ENCODE measurements at regions not wholly inside any gene's neighbourhood (a gene's known extent, or its start where the extent isn't known, plus 50 kb on each side); places are given as distances from the start of the nearest gene placed in this dataset.

DNA sequence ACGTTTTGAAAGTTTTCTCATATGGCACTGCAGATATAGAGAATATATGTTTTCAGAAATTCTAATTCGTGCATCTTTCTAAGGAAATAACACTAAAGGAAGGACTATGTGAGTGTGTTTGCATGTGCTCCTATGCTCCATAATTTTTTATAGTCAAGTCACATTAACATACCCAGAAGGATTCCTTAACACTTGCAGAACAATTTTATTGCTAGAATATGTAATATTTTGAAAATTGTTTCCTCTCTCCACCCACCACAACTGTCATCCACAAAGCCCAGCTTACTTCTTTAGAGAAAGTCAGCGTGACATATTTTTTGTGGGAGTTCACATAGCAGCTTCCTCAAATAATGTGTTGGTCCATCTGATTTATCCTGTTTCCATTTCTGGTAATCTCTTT, 604.6 kb upstream of the MGAT4C start (continued):
- no peak for TF ChIP-seq SCRT2 (tag by site-specific recombination; IDR thresholded peaks at IDR 0.05)
- no peak for TF ChIP-seq ZNF239 (tag by site-specific recombination; IDR thresholded peaks at IDR 0.05)
- TF ChIP-seq ZNF274 (IDR thresholded peaks at IDR 0.05; ENCODE audit: low read length), result no peak
- TF ChIP-seq ZNF274 (tag by site-specific recombination; IDR thresholded peaks at IDR 0.05; ENCODE audit: borderline replicate concordance), result no peak
- TF ChIP-seq ZNF114 (tag by site-specific recombination; IDR thresholded peaks at IDR 0.05), result no peak
- TF ChIP-seq ZEB2 (tag by site-specific recombination; IDR thresholded peaks at IDR 0.05), result no peak
- TF ChIP-seq ZNF530 (tag by site-specific recombination; IDR thresholded peaks at IDR 0.05; ENCODE audit: low read depth), result no peak
- TF ChIP-seq ZNF792 (tag by site-specific recombination; IDR thresholded peaks at IDR 0.05), result no peak

DNA sequence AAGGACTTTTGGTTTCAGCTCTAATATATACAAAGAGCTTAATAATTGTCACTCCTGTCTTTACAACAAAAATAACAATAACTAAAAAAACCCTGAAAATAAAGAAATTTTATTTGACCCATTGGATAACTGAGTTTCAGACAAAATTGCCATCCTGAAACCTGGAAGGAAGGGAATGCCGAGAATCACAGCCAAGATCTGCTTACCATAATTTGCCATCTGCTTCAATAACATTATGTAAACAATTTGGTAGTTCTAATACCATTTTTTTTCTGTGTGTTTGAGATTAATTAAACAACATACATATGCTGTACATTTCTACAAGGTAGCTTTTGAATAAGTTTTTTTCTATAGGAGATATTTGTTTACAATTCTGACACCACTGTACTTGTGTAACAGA, 596.3 kb upstream of the MGAT4C start:
- CTCF ChIA-PET, result no interaction called here
- no peaks in the 10 kb centered on the region for H3K4me1 ChIP-seq (ENCODE audit: control insufficient read depth, insufficient read depth, low read length)
- TF ChIP-seq, protein P1, sequence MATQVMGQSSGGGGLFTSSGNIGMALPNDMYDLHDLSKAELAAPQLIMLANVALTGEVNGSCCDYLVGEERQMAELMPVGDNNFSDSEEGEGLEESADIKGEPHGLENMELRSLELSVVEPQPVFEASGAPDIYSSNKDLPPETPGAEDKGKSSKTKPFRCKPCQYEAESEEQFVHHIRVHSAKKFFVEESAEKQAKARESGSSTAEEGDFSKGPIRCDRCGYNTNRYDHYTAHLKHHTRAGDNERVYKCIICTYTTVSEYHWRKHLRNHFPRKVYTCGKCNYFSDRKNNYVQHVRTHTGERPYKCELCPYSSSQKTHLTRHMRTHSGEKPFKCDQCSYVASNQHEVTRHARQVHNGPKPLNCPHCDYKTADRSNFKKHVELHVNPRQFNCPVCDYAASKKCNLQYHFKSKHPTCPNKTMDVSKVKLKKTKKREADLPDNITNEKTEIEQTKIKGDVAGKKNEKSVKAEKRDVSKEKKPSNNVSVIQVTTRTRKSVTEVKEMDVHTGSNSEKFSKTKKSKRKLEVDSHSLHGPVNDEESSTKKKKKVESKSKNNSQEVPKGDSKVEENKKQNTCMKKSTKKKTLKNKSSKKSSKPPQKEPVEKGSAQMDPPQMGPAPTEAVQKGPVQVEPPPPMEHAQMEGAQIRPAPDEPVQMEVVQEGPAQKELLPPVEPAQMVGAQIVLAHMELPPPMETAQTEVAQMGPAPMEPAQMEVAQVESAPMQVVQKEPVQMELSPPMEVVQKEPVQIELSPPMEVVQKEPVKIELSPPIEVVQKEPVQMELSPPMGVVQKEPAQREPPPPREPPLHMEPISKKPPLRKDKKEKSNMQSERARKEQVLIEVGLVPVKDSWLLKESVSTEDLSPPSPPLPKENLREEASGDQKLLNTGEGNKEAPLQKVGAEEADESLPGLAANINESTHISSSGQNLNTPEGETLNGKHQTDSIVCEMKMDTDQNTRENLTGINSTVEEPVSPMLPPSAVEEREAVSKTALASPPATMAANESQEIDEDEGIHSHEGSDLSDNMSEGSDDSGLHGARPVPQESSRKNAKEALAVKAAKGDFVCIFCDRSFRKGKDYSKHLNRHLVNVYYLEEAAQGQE (tag by site-specific recombination; IDR thresholded peaks at IDR 0.05), result no peak
- TF ChIP-seq ZNF660 (tag by site-specific recombination; IDR thresholded peaks at IDR 0.05) (no peak), ZNF138 (tag by site-specific recombination; IDR thresholded peaks at IDR 0.05; ENCODE audit: borderline replicate concordance) (no peak), ZNF24 (tag by site-specific recombination; IDR thresholded peaks at IDR 0.05) (no peak), ZNF37A (tag by site-specific recombination; IDR thresholded peaks at IDR 0.05) (no peak), ZNF169 (tag by site-specific recombination; IDR thresholded peaks at IDR 0.05) (no peak)
- TF ChIP-seq, protein P2, sequence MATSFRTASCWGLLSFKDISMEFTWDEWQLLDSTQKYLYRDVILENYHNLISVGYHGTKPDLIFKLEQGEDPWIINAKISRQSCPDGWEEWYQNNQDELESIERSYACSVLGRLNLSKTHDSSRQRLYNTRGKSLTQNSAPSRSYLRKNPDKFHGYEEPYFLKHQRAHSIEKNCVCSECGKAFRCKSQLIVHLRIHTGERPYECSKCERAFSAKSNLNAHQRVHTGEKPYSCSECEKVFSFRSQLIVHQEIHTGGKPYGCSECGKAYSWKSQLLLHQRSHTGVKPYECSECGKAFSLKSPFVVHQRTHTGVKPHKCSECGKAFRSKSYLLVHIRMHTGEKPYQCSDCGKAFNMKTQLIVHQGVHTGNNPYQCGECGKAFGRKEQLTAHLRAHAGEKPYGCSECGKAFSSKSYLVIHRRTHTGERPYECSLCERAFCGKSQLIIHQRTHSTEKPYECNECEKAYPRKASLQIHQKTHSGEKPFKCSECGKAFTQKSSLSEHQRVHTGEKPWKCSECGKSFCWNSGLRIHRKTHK (tag by site-specific recombination; IDR thresholded peaks at IDR 0.05), result no peak
- TF ChIP-seq, protein P3, sequence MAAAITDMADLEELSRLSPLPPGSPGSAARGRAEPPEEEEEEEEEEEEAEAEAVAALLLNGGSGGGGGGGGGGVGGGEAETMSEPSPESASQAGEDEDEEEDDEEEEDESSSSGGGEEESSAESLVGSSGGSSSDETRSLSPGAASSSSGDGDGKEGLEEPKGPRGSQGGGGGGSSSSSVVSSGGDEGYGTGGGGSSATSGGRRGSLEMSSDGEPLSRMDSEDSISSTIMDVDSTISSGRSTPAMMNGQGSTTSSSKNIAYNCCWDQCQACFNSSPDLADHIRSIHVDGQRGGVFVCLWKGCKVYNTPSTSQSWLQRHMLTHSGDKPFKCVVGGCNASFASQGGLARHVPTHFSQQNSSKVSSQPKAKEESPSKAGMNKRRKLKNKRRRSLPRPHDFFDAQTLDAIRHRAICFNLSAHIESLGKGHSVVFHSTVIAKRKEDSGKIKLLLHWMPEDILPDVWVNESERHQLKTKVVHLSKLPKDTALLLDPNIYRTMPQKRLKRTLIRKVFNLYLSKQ (tag by site-specific recombination; IDR thresholded peaks at IDR 0.05; ENCODE audit: borderline replicate concordance), result no peak
- TF ChIP-seq, protein P4, sequence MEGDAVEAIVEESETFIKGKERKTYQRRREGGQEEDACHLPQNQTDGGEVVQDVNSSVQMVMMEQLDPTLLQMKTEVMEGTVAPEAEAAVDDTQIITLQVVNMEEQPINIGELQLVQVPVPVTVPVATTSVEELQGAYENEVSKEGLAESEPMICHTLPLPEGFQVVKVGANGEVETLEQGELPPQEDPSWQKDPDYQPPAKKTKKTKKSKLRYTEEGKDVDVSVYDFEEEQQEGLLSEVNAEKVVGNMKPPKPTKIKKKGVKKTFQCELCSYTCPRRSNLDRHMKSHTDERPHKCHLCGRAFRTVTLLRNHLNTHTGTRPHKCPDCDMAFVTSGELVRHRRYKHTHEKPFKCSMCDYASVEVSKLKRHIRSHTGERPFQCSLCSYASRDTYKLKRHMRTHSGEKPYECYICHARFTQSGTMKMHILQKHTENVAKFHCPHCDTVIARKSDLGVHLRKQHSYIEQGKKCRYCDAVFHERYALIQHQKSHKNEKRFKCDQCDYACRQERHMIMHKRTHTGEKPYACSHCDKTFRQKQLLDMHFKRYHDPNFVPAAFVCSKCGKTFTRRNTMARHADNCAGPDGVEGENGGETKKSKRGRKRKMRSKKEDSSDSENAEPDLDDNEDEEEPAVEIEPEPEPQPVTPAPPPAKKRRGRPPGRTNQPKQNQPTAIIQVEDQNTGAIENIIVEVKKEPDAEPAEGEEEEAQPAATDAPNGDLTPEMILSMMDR (tag by site-specific recombination; IDR thresholded peaks at IDR 0.05), result no peak

More for the DNA sequence above, 596.3 kb upstream of the MGAT4C start:
- Histone ChIP-seq H3K9me3 (ENCODE audit: control insufficient read depth, insufficient read depth, low read depth, low read length) (no peaks in the 10 kb centered on the region), H3K27ac (ENCODE audit: extremely low read depth, low read depth, low read length) (no peak overlapping the region), H3K36me3 (ENCODE audit: control insufficient read depth in 2 of 2, insufficient read depth in 1 of 2, low read length in 2 of 2) (no peaks in the 10 kb centered on the region), H3K4me3 (ENCODE audit: low read depth, low read length) (no peak overlapping the region)
- POLR2A ChIA-PET, result no interaction called here
